Loucy (cell line): ENCODE measurements at regions not wholly inside any gene's neighbourhood (a gene's known extent, or its start where the extent isn't known, plus 50 kb on each side); places are given as distances from the start of the nearest gene placed in this dataset.
"Not testable (repeated sequence)": the region's sequence is repeated elsewhere in the genome, so short reads cannot be mapped to it uniquely, and the experiment has no call there.

Experiments
- H2AFZ ChIP-seq: fragments of 200-600 bp; sonication (generic); 2 replicates; pipeline ENCODE4 v1.6.0; 2016; ENCODE audit warnings: antibody characterized with exemption, mild to moderate bottlenecking, low read length, moderate library complexity
- H3F3A ChIP-seq: fragments of 200-600 bp; 2 replicates; pipeline ENCODE4 v1.6.0; 2016; ENCODE audit warnings: antibody characterized with exemption, low read depth, mild to moderate bottlenecking
- H3K27me3 ChIP-seq: fragments of 200-600 bp; sonication (generic); 2 replicates; pipeline ENCODE4 v1.6.1; 2014; ENCODE audit warnings: low read length, mild to moderate bottlenecking; ENCODE audit not compliant: insufficient read depth, poor library complexity, severe bottlenecking
- H3K36me3 ChIP-seq: fragments of 200-600 bp; sonication (generic); 2 replicates; pipeline ENCODE4 v1.6.1; 2016; ENCODE audit warnings: low read length; ENCODE audit not compliant: insufficient read depth
- H3K4me1 ChIP-seq: fragments of 200-600 bp; sonication (generic); 2 replicates; pipeline ENCODE4 v1.5.1; 2014; ENCODE audit warnings: low read length, mild to moderate bottlenecking; ENCODE audit not compliant: insufficient read depth, poor library complexity, severe bottlenecking
- H3K4me2 ChIP-seq: fragments of 200-600 bp; sonication (generic); 2 replicates; pipeline ENCODE4 v1.6.0; 2014; ENCODE audit warnings: antibody characterized with exemption, low read length, low read depth, mild to moderate bottlenecking; ENCODE audit not compliant: poor library complexity, severe bottlenecking
- H3K4me3 ChIP-seq: fragments of 200-600 bp; sonication (generic); 2 replicates; pipeline ENCODE4 v1.5.1; 2014; ENCODE audit warnings: low read length, mild to moderate bottlenecking, mixed read lengths; ENCODE audit not compliant: poor library complexity, severe bottlenecking
- H3K79me2 ChIP-seq: fragments of 200-600 bp; sonication (generic); 2 replicates; pipeline ENCODE4 v1.6.1; 2014; ENCODE audit warnings: low read length; ENCODE audit not compliant: insufficient read depth
- H3K9ac ChIP-seq: fragments of 200-600 bp; sonication (generic); 2 replicates; pipeline ENCODE4 v1.6.0; 2014; ENCODE audit warnings: mild to moderate bottlenecking, low read depth, low read length, moderate library complexity; ENCODE audit not compliant: poor library complexity, severe bottlenecking
- H3K9me2 ChIP-seq: fragments of 200-600 bp; sonication (generic); replicated peaks from 2 replicates; pipeline ENCODE4 v1.6.1; 2016; ENCODE audit warnings: low read depth, low read length, mixed read lengths
- H3K9me3 ChIP-seq: fragments of 200-600 bp; sonication (generic); 2 replicates; pipeline ENCODE4 v1.6.1; 2014; ENCODE audit warnings: mild to moderate bottlenecking, antibody characterized with exemption, low read length, low read depth; ENCODE audit not compliant: insufficient read depth
- H4K20me1 ChIP-seq: fragments of 200-600 bp; sonication (generic); 2 replicates; pipeline ENCODE4 v1.6.0; 2014; ENCODE audit warnings: antibody characterized with exemption, low read length, mild to moderate bottlenecking; ENCODE audit not compliant: insufficient read depth, poor library complexity, severe bottlenecking
- EZH2phosphoT487 ChIP-seq: fragments of 200-600 bp; IDR thresholded peaks from 2 replicates; pipeline ENCODE4 v1.6.1; 2018; ENCODE audit warnings: antibody characterized with exemption, mild to moderate bottlenecking, moderate library complexity, borderline replicate concordance
- TF ChIP-seq, protein P1 (sequence below): fragments of 200-600 bp; sonication (generic); conservative IDR thresholded peaks from 2 replicates; pipeline ENCODE4 v1.5.1; 2014; ENCODE audit warnings: mild to moderate bottlenecking, antibody characterized with exemption, low read length

DNA sequence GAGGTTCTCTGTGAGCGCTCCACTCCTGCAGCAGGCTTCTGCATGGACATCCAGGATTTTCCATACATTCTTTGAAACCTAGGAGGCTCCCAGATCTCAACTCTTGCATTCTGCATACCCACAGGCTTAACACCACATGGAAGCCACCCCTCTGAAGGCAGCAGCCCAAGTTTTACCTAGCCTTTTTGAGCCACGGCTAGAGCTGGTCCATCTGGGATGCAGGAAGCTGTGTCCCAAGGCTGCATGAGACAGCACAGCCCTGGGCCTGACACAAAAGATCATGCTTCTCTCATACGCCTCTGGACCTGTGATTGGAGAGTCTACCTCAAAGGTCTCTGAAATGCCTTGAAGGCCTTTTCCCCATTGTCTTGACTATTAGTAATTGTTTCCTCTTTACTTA is 53.6 kb upstream of the RPRM start:
- Histone ChIP-seq H3K4me1 (no peaks in the 10 kb centered on the region), H3K36me3 (no peaks in the 10 kb centered on the region), H3K27me3 (no peaks in the 10 kb centered on the region), H3K9me3 (no peaks in the 10 kb centered on the region), H4K20me1 (no peaks in the 10 kb centered on the region), H3K4me3 (no peak overlapping the region), H2AFZ (no peak overlapping the region), H3F3A (no peaks in the 10 kb centered on the region), H3K9ac (no peak overlapping the region), H3K79me2 (no peaks in the 10 kb centered on the region), H3K9me2 (no peaks in the 10 kb centered on the region), H3K4me2 (no peak overlapping the region)
- no peak for TF ChIP-seq EZH2phosphoT487
- TF ChIP-seq, protein P1, sequence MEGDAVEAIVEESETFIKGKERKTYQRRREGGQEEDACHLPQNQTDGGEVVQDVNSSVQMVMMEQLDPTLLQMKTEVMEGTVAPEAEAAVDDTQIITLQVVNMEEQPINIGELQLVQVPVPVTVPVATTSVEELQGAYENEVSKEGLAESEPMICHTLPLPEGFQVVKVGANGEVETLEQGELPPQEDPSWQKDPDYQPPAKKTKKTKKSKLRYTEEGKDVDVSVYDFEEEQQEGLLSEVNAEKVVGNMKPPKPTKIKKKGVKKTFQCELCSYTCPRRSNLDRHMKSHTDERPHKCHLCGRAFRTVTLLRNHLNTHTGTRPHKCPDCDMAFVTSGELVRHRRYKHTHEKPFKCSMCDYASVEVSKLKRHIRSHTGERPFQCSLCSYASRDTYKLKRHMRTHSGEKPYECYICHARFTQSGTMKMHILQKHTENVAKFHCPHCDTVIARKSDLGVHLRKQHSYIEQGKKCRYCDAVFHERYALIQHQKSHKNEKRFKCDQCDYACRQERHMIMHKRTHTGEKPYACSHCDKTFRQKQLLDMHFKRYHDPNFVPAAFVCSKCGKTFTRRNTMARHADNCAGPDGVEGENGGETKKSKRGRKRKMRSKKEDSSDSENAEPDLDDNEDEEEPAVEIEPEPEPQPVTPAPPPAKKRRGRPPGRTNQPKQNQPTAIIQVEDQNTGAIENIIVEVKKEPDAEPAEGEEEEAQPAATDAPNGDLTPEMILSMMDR, result no peak

DNA sequence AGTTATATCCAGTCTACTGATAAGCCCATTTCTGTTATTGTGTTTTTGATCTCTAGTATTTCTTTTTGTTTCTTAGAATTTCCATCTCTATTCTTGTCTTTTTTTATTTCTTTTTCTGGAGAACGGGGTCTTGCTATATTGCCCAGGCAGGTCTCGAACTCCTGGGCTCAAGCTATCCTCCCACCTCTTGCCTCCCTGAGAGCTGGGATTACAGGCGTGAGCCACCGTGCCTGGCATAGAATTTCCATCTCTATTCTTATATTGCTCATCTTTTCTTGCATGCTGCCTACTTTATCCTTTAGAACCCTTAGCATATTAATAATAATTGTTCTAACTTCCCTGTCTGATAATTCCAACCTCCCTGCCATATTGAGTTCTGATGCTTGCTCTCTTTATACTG is 55.2 kb upstream of the RPRM start:
- H3K4me1 ChIP-seq, H3K27me3 ChIP-seq, H3K79me2 ChIP-seq, H3K9me3 ChIP-seq, H3K4me2 ChIP-seq, H4K20me1 ChIP-seq, H3F3A ChIP-seq, H2AFZ ChIP-seq, H3K9ac ChIP-seq, H3K36me3 ChIP-seq, H3K9me2 ChIP-seq, H3K4me3 ChIP-seq: not testable (repeated sequence)

DNA sequence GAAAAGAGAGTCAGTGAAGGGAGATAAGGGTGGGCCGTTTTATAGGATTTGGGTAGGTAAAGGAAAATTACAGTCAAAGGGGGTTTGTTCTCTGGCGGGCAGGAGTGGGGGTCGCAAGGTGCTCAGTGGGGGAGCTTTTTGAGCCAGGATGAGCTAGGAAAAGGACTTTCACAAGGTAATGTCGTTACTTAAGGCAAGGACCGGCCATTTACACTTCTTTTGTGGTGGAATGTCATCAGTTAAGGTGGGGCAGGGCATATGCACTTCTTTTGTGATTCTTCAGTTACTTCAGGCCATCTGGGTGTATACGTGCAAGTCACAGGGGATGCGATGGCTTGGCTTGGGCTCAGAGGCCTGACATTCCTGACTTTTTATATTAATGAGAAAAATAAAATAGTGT is 56.0 kb upstream of the RPRM start:
- H2AFZ ChIP-seq, H3K4me1 ChIP-seq, H3K79me2 ChIP-seq, H3K9me2 ChIP-seq, H3K27me3 ChIP-seq, H4K20me1 ChIP-seq, H3K9ac ChIP-seq, H3K4me2 ChIP-seq, H3F3A ChIP-seq, H3K4me3 ChIP-seq, H3K36me3 ChIP-seq, H3K9me3 ChIP-seq: not testable (repeated sequence)

DNA sequence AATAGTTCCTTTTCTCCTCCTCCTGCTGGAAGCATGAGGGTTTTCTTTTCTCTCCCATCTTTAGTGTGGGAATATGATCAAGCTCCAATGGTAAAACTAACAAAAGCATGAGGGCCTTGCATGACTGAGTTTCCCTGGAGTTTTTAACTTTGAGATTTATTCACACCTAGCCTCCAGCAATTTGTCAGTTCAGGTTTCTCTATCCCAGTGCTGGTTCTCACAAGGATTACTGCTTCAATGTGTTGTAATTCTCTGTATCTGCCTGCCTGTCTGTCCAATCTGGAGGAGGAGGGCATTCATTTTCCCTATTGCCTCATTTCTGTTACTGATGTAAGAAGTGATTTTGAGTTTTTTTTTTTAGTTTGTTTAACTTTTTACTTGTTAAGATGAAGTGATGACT is 57.6 kb upstream of the RPRM start:
- H3F3A ChIP-seq, result no peaks in the 10 kb centered on the region
- H3K27me3 ChIP-seq, result no peaks in the 10 kb centered on the region
- TF ChIP-seq, protein P1, result no peak
- TF ChIP-seq EZH2phosphoT487, result no peak
- no peaks in the 10 kb centered on the region for H3K9me3 ChIP-seq
- H3K9ac ChIP-seq, result no peak overlapping the region
- no peak overlapping the region for H3K4me2 ChIP-seq
- H3K4me3 ChIP-seq, result no peak overlapping the region
- H4K20me1 ChIP-seq, result no peaks in the 10 kb centered on the region
- H2AFZ ChIP-seq, result no peak overlapping the region
- no peaks in the 10 kb centered on the region for H3K36me3 ChIP-seq
- H3K79me2 ChIP-seq, result no peaks in the 10 kb centered on the region
- H3K9me2 ChIP-seq, result no peaks in the 10 kb centered on the region
- H3K4me1 ChIP-seq, result no peaks in the 10 kb centered on the region

DNA sequence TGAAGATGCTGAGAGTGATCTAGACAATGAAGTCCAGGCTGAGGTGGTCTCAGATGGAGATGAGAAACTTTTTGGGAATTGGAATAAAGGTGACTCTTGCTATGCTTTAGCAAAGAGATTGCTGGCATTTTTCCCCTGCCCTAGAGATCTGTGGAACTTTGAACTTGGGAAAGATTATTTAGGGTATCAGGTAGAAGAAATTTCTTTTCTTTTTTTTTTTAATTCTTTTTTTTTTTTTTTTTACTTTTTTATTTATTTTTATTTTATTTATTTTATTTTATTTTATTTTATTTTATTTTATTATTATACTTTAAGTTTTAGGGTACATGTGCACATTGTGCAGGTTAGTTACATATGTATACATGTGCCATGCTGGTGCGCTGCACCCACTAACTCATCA is 59.5 kb upstream of the RPRM start:
- not testable (repeated sequence) for H3K9me2 ChIP-seq, H2AFZ ChIP-seq, H3K9me3 ChIP-seq, H3K4me3 ChIP-seq, H3K4me2 ChIP-seq, H3K79me2 ChIP-seq, H3K36me3 ChIP-seq, H3F3A ChIP-seq, H3K4me1 ChIP-seq, H4K20me1 ChIP-seq, H3K27me3 ChIP-seq, H3K9ac ChIP-seq
